Esophagus squamous epithelium (tissue), 5 donors: ENCODE measurements at regions not wholly inside any gene's neighbourhood (a gene's known extent, or its start where the extent isn't known, plus 50 kb on each side); places are given as distances from the start of the nearest gene placed in this dataset.

Source experiments
- DNase-seq: peaks from one replicate; lab custom pipeline; 2025; lab: John Stamatoyannopoulos, UW
- H3K27ac ChIP-seq, 4 donors: fragments of 200-600 bp; sonication (generic); one replicate each; pipeline ENCODE4 v1.5.1; 2016 to 2019; ENCODE audit warnings: mild to moderate bottlenecking in 1 of 4
- H3K27me3 ChIP-seq, 4 donors: fragments of 200-600 bp; sonication (generic); 1 replicate in 3 of 4; 2 replicates in 1 of 4; pipeline versions ENCODE4 v1.5.1 to v1.6.0; 2017 to 2021; ENCODE audit warnings: antibody characterized with exemption in 1 of 4
- H3K36me3 ChIP-seq, 3 donors: fragments of 200-600 bp; sonication (generic); one replicate each; pipeline ENCODE4 v1.5.1; 2016 to 2019
- H3K4me1 ChIP-seq, 3 donors: fragments of 200-600 bp; sonication (generic); one replicate each; pipeline ENCODE4 v1.5.1; 2017 to 2019
- H3K4me3 ChIP-seq, 4 donors: fragments of 200-600 bp; sonication (generic); 1 replicate in 3 of 4; 2 replicates in 1 of 4; pipeline ENCODE4 v1.5.1; 2016 to 2019; ENCODE audit warnings: mild to moderate bottlenecking in 2 of 4, moderate library complexity in 1 of 4
- H3K9me3 ChIP-seq, 3 donors: fragments of 200-600 bp; sonication (generic); one replicate each; pipeline ENCODE4 v1.5.1; 2016 to 2019
- CTCF ChIP-seq, 6 experiments: fragments of 450-650 bp in 4 of 6; fragments of 200-600 bp in 2 of 6; sonication (generic) in 2 of 6; IDR thresholded peaks; one replicate each; pipeline ENCODE4 v1.5.1; 2016 to 2019; ENCODE audit warnings: antibody characterized with exemption in 6 of 6, mild to moderate bottlenecking in 4 of 6, moderate library complexity in 4 of 6
- POLR2A ChIP-seq, 4 donors: fragments of 450-650 bp; IDR thresholded peaks; one replicate each; pipeline ENCODE4 v1.6.1; 2017; ENCODE audit warnings: antibody characterized with exemption in 4 of 4, mild to moderate bottlenecking in 4 of 4, moderate library complexity in 3 of 4
- WGBS, 2 donors: methylation state at CpG; one replicate each; pipeline ENCODE4 v1.1.5; 2018; 5-methylcytosine and 5-hydroxymethylcytosine counted together
- intact Hi-C: fragments of 100-400 bp; cut with DNase I; formaldehyde crosslinking; loops from one replicate; pipeline ENCODE4 v1.15.0; 2022
- donor health status: DM: yes; HTN: yes; CAD: no.

- Histone ChIP-seq H3K4me3 (no peak overlapping the region), H3K36me3 (no peaks in the 10 kb centered on the region), H3K27ac (no peak overlapping the region), H3K4me1 (no peaks in the 10 kb centered on the region), H3K27me3 (no peaks in the 10 kb centered on the region), H3K9me3 (no peaks in the 10 kb centered on the region)
- intact Hi-C loops: no loop called here
- no peak for DNase-seq
- WGBS, 2 donors: 47 to 54% methylated on average over 1 of the region's 1 CpG
- TF ChIP-seq CTCF (IDR thresholded peaks at IDR 0.05) (no peak), POLR2A (IDR thresholded peaks at IDR 0.05) (no peak)
These were observed 936.8 kb downstream of the EPHA3 start for GRCh38 chr3:90044084-90044816.

GRCh38 chr3:90052425-90052950 is 945.1 kb downstream of the EPHA3 start:
- H3K9me3 ChIP-seq: no peaks in the 10 kb centered on the region
- no peaks in the 10 kb centered on the region for H3K36me3 ChIP-seq
- intact Hi-C loops: no loop called here
- WGBS, 2 donors: 80% methylated on average over 3 of the region's 3 CpGs
- no peaks in the 10 kb centered on the region for H3K27me3 ChIP-seq
- no peaks in the 10 kb centered on the region for H3K4me1 ChIP-seq
- no peak for TF ChIP-seq CTCF (IDR thresholded peaks at IDR 0.05)
- no peak for TF ChIP-seq POLR2A (IDR thresholded peaks at IDR 0.05)
- no peak for DNase-seq
- H3K27ac ChIP-seq: no peak overlapping the region
- no peak overlapping the region for H3K4me3 ChIP-seq

GRCh38 chr3:90054311-90054710 is 946.9 kb downstream of the EPHA3 start:
- Histone ChIP-seq H3K27ac (no peak overlapping the region), H3K36me3 (no peaks in the 10 kb centered on the region)
- intact Hi-C loops: no loop called here

GRCh38 chr3:90055666-90056065 is 948.2 kb downstream of the EPHA3 start:
- DNase-seq: no peak
- intact Hi-C loops: no loop called here
- Histone ChIP-seq H3K27ac (no peak overlapping the region), H3K27me3 (no peaks in the 10 kb centered on the region), H3K4me1 (no peaks in the 10 kb centered on the region), H3K36me3 (no peaks in the 10 kb centered on the region), H3K4me3 (no peak overlapping the region), H3K9me3 (no peaks in the 10 kb centered on the region)
- WGBS, 2 donors: 15 to 23% methylated on average over 2 of the region's 2 CpGs
- TF ChIP-seq CTCF (IDR thresholded peaks at IDR 0.05): no peak

More at GRCh38 chr3:90054311-90054710, 946.9 kb downstream of the EPHA3 start:
- TF ChIP-seq CTCF (IDR thresholded peaks at IDR 0.05) (no peak), POLR2A (IDR thresholded peaks at IDR 0.05) (no peak)
- Histone ChIP-seq H3K9me3 (no peaks in the 10 kb centered on the region), H3K27me3 (no peaks in the 10 kb centered on the region), H3K4me1 (no peaks in the 10 kb centered on the region), H3K4me3 (no peak overlapping the region)
- 26 to 35% methylated on average over 1 of the region's 1 CpG for WGBS, 2 donors
- no peak for DNase-seq

- no peak for TF ChIP-seq CTCF (IDR thresholded peaks at IDR 0.05)
- no peak for TF ChIP-seq POLR2A (IDR thresholded peaks at IDR 0.05)
- Histone ChIP-seq H3K36me3 (no peaks in the 10 kb centered on the region), H3K27ac (no peak overlapping the region), H3K4me3 (no peak overlapping the region), H3K4me1 (no peaks in the 10 kb centered on the region), H3K9me3 (peaks cover 0 to 5% (median 0%) of the 10 kb centered on the region in 3 donors), H3K27me3 (no peaks in the 10 kb centered on the region)
- 47 to 58% methylated on average over 2 of the region's 2 CpGs for WGBS, 2 donors
- intact Hi-C loops: no loop called here
- DNase-seq: no peak
These were observed 949.0 kb downstream of the EPHA3 start for GRCh38 chr3:90056281-90057032.
